ENCODE measurements at regions not wholly inside any gene's neighbourhood (a gene's known extent, or its start where the extent isn't known, plus 50 kb on each side); places are given as distances from the start of the nearest gene placed in this dataset.

DNA sequence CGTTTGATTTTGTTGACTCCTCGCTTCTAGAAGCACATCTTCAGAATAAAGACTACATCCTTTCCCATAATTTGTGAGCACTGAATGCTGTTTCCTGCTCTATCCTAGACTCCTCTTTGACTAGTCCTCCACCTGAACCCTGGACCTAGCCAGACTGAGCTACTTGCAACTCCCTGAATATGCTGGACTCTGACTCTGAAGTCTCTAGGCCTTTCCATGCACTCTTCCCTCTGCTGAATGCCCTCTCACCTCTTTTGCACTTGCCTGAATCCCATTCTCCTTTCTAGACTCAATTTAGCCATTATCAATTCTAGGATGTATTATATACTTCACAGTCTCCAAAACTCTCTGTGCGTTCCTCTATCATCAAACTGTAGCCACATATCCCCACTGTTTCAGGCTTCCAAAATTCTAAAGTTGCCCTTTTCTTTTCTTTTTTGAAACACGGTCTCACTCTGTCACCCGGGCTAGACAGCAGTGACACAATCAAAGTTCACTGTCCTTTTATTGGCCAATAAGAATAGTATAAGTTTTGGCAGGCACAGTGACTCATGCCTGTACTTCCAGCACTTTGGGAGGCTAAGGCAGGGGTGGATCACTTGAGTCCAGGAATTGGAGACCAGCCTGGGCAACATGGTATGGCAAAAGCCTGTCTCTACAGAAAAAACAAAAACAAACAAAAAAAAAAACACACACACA is 127.0 kb downstream of the LTN1 start:
- no peak for DNase-seq (ENCODE audit: low spot score in 2 of 2)
- Histone ChIP-seq H3K9me3 (no peaks in the 10 kb centered on the region), H3K4me1 (no peaks in the 10 kb centered on the region), H3K4me3 (no peak overlapping the region), H3K27ac (no peak overlapping the region), H3K27me3 (no peaks in the 10 kb centered on the region), H3K36me3 (no peaks in the 10 kb centered on the region)
- no peak for TF ChIP-seq CTCF (IDR thresholded peaks at IDR 0.05)
- intact Hi-C loops (cut with DNase I), result loop anchor here (5.0 kb wide), 1 partner anchor 38 kb away; no protein-coding TSS in a partner anchor

- H3K27ac ChIP-seq, result no peak overlapping the region
Measured at GRCh38 chr21:28858424-28858823, 134.3 kb downstream of the LTN1 start.

DNA sequence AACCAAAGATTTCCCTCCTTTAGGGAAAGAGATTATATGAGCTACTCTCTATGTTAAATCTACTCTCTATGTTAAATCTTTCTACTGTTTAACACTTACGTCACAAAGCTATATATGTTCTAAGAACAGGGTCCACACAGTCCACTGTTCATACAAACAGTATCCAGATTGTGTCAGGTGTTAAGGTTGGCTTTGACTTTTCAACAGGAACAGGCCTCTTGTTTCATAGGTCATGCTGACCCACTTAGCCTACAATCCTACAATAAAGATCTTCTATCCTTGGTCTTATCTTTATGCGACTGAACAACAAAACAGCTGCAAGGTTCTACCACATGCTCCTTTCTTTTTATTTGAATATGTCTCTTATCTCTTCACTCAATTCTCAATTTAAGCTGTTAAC is 134.9 kb downstream of the LTN1 start:
- no peaks in the 10 kb centered on the region for H3K27me3 ChIP-seq
- no peak for DNase-seq (ENCODE audit: low spot score in 2 of 2)
- no peaks in the 10 kb centered on the region for H3K4me1 ChIP-seq
- no peak overlapping the region for H3K27ac ChIP-seq
- intact Hi-C loops (cut with DNase I), result no loop called here
- H3K4me3 ChIP-seq, result no peak overlapping the region
- no peak for TF ChIP-seq CTCF (IDR thresholded peaks at IDR 0.05)
- no peaks in the 10 kb centered on the region for H3K9me3 ChIP-seq
- H3K36me3 ChIP-seq, result no peaks in the 10 kb centered on the region

More at GRCh38 chr21:28858424-28858823, 134.3 kb downstream of the LTN1 start:
- intact Hi-C loops (cut with DNase I), result no loop called here
- Histone ChIP-seq H3K9me3 (no peaks in the 10 kb centered on the region), H3K4me3 (no peak overlapping the region), H3K4me1 (no peaks in the 10 kb centered on the region), H3K36me3 (no peaks in the 10 kb centered on the region), H3K27me3 (no peaks in the 10 kb centered on the region)
- no peak for DNase-seq (ENCODE audit: low spot score in 2 of 2)
- no peak for TF ChIP-seq CTCF (IDR thresholded peaks at IDR 0.05)

GRCh38 chr21:28856588-28857250 is 136.0 kb downstream of the LTN1 start:
- DNase-seq (ENCODE audit: low spot score in 2 of 2), result no peak
- H3K27me3 ChIP-seq, result no peaks in the 10 kb centered on the region
- no peaks in the 10 kb centered on the region for H3K9me3 ChIP-seq
- no peaks in the 10 kb centered on the region for H3K4me1 ChIP-seq
- intact Hi-C loops (cut with DNase I), result no loop called here
- H3K27ac ChIP-seq, result no peak overlapping the region
- no peaks in the 10 kb centered on the region for H3K36me3 ChIP-seq
- no peak overlapping the region for H3K4me3 ChIP-seq
- no peak for TF ChIP-seq CTCF (IDR thresholded peaks at IDR 0.05)

- no peak for TF ChIP-seq CTCF (IDR thresholded peaks at IDR 0.05)
- H3K36me3 ChIP-seq, result no peaks in the 10 kb centered on the region
- DNase-seq (ENCODE audit: low spot score in 2 of 2), result no peak
- H3K27me3 ChIP-seq, result no peaks in the 10 kb centered on the region
- H3K27ac ChIP-seq, result no peak overlapping the region
- H3K4me1 ChIP-seq, result no peaks in the 10 kb centered on the region
- H3K9me3 ChIP-seq, result no peaks in the 10 kb centered on the region
- intact Hi-C loops (cut with DNase I), result no loop called here
- H3K4me3 ChIP-seq, result no peak overlapping the region
Measured at GRCh38 chr21:28852706-28853105, 140.0 kb downstream of the LTN1 start.
